Mesendoderm (in vitro differentiated cells): ENCODE measurements at regions not wholly inside any gene's neighbourhood (a gene's known extent, or its start where the extent isn't known, plus 50 kb on each side); places are given as distances from the start of the nearest gene placed in this dataset.

Experiments used
- DNase-seq: peaks from one replicate; pipeline ENCODE4 v3.0.0; 2013
- H2AK5ac ChIP-seq: 2 replicates; pipeline ENCODE4 v1.6.1; 2013; ENCODE audit warnings: low read length, inconsistent platforms
- H2BK120ac ChIP-seq: 2 replicates; pipeline ENCODE4 v1.6.1; 2013; ENCODE audit warnings: low read depth, mild to moderate bottlenecking, low read length, moderate library complexity, mixed read lengths
- H2BK15ac ChIP-seq: replicated peaks from 2 replicates; pipeline ENCODE4 v1.6.1; 2013; ENCODE audit warnings: low read depth, mild to moderate bottlenecking, moderate library complexity
- H2BK5ac ChIP-seq: 2 replicates; pipeline ENCODE4 v1.6.1; 2013; ENCODE audit warnings: low read length, inconsistent platforms
- H3K18ac ChIP-seq: 2 replicates; pipeline ENCODE4 v1.6.1; 2013; ENCODE audit warnings: mild to moderate bottlenecking, low read length, mixed read lengths
- H3K23ac ChIP-seq: one replicate; pipeline ENCODE4 v1.6.1; 2013; ENCODE audit warnings: low read length
- H3K27ac ChIP-seq: 2 replicates; pipeline ENCODE4 v1.5.1; 2013; ENCODE audit warnings: low read depth, mild to moderate bottlenecking, inconsistent platforms, low read length, moderate library complexity
- H3K27me3 ChIP-seq: 2 replicates; pipeline ENCODE4 v1.6.1; 2013; ENCODE audit warnings: low read length, control low read depth, mild to moderate bottlenecking, inconsistent platforms; ENCODE audit not compliant: insufficient read depth, poor library complexity
- H3K36me3 ChIP-seq: 2 replicates; pipeline ENCODE4 v1.6.1; 2013; ENCODE audit warnings: low read length, inconsistent platforms; ENCODE audit not compliant: control insufficient read depth, insufficient read depth
- H3K4ac ChIP-seq: one replicate; pipeline ENCODE4 v1.6.1; 2013; ENCODE audit warnings: low read depth, mild to moderate bottlenecking, low read length, moderate library complexity
- H3K4me1 ChIP-seq: 2 replicates; pipeline ENCODE4 v1.6.1; 2013; ENCODE audit warnings: low read depth, low read length, inconsistent platforms; ENCODE audit not compliant: control insufficient read depth
- H3K4me2 ChIP-seq: 2 replicates; pipeline ENCODE4 v1.6.1; 2013; ENCODE audit warnings: low read length
- H3K4me3 ChIP-seq: 2 replicates; pipeline ENCODE4 v1.5.1; 2013; ENCODE audit warnings: mild to moderate bottlenecking, low read length
- H3K56ac ChIP-seq: one replicate; pipeline ENCODE4 v1.6.1; 2013; ENCODE audit warnings: low read length
- H3K79me1 ChIP-seq: 2 replicates; pipeline ENCODE4 v1.6.1; 2013; ENCODE audit warnings: low read length, inconsistent platforms
- H3K79me2 ChIP-seq: 2 replicates; pipeline ENCODE4 v1.6.1; 2013; ENCODE audit warnings: mild to moderate bottlenecking, low read length; ENCODE audit not compliant: control insufficient read depth, insufficient read depth
- H3K9ac ChIP-seq: 2 replicates; pipeline ENCODE4 v1.6.1; 2013; ENCODE audit warnings: low read length, inconsistent platforms
- H4K5ac ChIP-seq: one replicate; pipeline ENCODE4 v1.6.1; 2013; ENCODE audit warnings: low read length
- H4K8ac ChIP-seq: one replicate; pipeline ENCODE4 v1.6.1; 2013; ENCODE audit warnings: low read depth, mild to moderate bottlenecking, control low read depth, low read length, moderate library complexity
- WGBS: extraction: QIAGEN DNeasy Blood & Tissue Kit; methylation state at CpG from one replicate; pipeline ENCODE4 v1.1.7; 2013; ENCODE audit warnings: low lambda C conversion rate, missing lambda C conversion rate; ENCODE audit not compliant: insufficient coverage; ENCODE audit errors: extremely low coverage; 5-methylcytosine and 5-hydroxymethylcytosine counted together

DNA sequence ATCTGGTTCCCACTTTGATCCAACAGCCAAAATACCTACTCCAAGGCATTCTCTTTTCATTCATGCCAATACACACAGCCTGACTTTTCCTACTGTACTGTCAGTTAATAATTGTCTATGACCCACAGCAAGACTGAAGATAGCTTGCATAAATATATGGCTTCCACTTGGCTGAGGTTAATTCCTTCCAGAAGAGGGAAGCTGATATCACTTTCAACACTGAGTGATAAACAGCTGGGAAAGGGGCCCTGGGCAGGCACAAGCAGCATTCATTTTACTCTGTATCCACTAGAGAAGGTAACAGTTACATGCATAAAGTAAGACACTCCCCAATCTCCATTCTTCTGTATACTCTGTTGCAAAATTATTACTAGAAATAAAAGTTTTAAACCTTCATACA, 200.2 kb upstream of the UGT8 start:
- H3K4ac ChIP-seq: no peak overlapping the region
- H2AK5ac ChIP-seq: no peak overlapping the region
- no peak overlapping the region for H3K23ac ChIP-seq
- H3K36me3 ChIP-seq: no peaks in the 10 kb centered on the region
- H4K5ac ChIP-seq: no peak overlapping the region
- peak overlapping the region; percentile 51 for H3K18ac ChIP-seq
- no peak overlapping the region for H3K4me2 ChIP-seq
- H3K4me1 ChIP-seq: peaks cover 6% of the 10 kb centered on the region
- H3K27me3 ChIP-seq: no peaks in the 10 kb centered on the region
- no peak overlapping the region for H4K8ac ChIP-seq
- H3K9ac ChIP-seq: no peak overlapping the region
- H3K79me1 ChIP-seq: no peaks in the 10 kb centered on the region
- H3K56ac ChIP-seq: no peak overlapping the region
- no peak overlapping the region for H2BK15ac ChIP-seq
- H3K4me3 ChIP-seq: no peak overlapping the region
- no peak overlapping the region for H2BK5ac ChIP-seq
- H3K79me2 ChIP-seq: no peaks in the 10 kb centered on the region
- H2BK120ac ChIP-seq: no peak overlapping the region
- no peak overlapping the region for H3K27ac ChIP-seq
- peak; percentile 25 for DNase-seq

DNA sequence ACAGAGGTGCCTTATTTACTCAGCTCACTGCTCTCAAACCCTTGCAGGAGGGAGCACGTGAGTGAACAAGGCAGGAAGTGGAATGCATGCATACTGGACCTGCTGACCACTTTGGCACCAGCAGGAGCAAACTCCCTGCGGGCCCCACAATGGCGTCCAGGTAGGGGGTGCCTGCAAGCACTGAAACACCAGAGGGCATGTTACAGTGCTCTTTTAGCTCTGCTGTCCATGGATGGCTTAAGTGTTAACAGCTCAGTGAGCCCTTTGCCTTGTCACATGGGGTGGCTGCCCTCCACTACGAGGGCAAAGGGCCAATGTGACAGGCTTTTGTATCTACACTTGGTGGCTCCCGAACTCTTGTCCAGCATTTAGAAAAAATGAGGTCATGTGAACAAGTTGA, 199.5 kb upstream of the UGT8 start:
- Histone ChIP-seq H3K9ac (no peak overlapping the region), H3K18ac (no peak overlapping the region), H3K4ac (no peak overlapping the region), H4K8ac (no peak overlapping the region), H3K79me2 (no peaks in the 10 kb centered on the region), H3K23ac (no peak overlapping the region), H2AK5ac (no peak overlapping the region), H3K36me3 (no peaks in the 10 kb centered on the region), H3K56ac (peak overlapping the region; percentile 44), H3K27ac (peak overlapping the region; percentile 21), H3K79me1 (no peaks in the 10 kb centered on the region), H2BK120ac (no peak overlapping the region), H3K4me3 (no peak overlapping the region), H3K4me1 (peaks cover 6% of the 10 kb centered on the region), H2BK5ac (peak overlapping the region; percentile 17), H4K5ac (no peak overlapping the region), H2BK15ac (no peak overlapping the region), H3K27me3 (no peaks in the 10 kb centered on the region), H3K4me2 (no peak overlapping the region)
- DNase-seq: peak; percentile 82
- WGBS: no CpG with 5 or more reads among the region's 5 CpGs

DNA sequence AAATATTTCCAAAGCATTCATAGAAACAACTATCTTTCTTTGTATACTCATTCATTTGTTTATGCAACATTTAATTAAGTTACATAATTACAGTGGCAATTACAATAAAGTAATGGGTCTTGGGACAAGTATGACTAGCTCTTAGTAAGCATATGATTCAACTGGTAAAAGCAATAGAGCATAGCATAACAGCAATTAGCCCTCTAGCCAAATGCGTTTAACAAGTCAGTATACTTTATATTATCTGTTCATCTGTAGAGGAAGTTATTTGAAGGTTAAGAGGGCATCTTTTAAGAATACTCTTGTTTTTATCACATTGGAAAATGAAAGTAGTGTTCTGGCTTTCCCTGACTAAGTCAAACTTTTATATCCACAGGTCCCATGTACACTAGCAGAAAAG, 198.1 kb upstream of the UGT8 start:
- no peak overlapping the region for H3K18ac ChIP-seq

DNA sequence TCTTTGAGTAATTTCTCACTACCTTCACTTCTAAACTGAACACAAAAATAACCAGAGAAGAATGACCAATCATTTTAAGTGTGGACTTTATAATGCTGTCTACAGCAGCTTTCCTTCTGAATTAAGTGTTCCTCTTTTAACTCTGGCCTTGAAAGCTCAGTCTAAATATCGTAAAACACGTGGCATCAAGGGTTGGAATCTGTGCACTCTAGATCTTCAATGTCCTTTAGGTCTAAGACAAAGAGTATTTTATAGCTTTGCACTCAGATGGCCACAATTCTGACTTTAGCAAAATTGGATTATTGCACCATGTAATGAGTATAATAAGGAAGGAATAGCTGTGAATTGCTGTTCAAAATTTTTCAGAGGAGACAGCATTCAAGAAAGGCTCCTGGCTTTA, 197.1 kb upstream of the UGT8 start:
- Histone ChIP-seq H4K5ac (no peak overlapping the region), H3K27ac (no peak overlapping the region), H3K79me1 (no peaks in the 10 kb centered on the region), H3K23ac (no peak overlapping the region), H3K27me3 (no peaks in the 10 kb centered on the region), H3K36me3 (no peaks in the 10 kb centered on the region), H2BK120ac (no peak overlapping the region), H3K9ac (no peak overlapping the region), H2BK15ac (no peak overlapping the region), H2BK5ac (no peak overlapping the region), H3K4me2 (no peak overlapping the region), H3K79me2 (no peaks in the 10 kb centered on the region), H3K4me1 (peaks cover 6% of the 10 kb centered on the region), H4K8ac (no peak overlapping the region), H3K56ac (no peak overlapping the region), H2AK5ac (no peak overlapping the region), H3K18ac (no peak overlapping the region), H3K4me3 (no peak overlapping the region), H3K4ac (no peak overlapping the region)
- WGBS: no CpG with 5 or more reads among the region's 2 CpGs
- no peak for DNase-seq

More for the DNA sequence above, 198.1 kb upstream of the UGT8 start:
- DNase-seq: no peak
- Histone ChIP-seq H3K79me1 (no peaks in the 10 kb centered on the region), H3K4me2 (no peak overlapping the region), H3K56ac (no peak overlapping the region), H3K27me3 (no peaks in the 10 kb centered on the region), H3K36me3 (no peaks in the 10 kb centered on the region), H2BK120ac (no peak overlapping the region), H4K5ac (no peak overlapping the region), H3K27ac (no peak overlapping the region), H3K4ac (no peak overlapping the region), H2BK5ac (no peak overlapping the region), H3K79me2 (no peaks in the 10 kb centered on the region), H2AK5ac (no peak overlapping the region), H3K9ac (no peak overlapping the region), H2BK15ac (no peak overlapping the region), H4K8ac (no peak overlapping the region), H3K23ac (no peak overlapping the region), H3K4me1 (peaks cover 6% of the 10 kb centered on the region), H3K4me3 (no peak overlapping the region)
- no CpG with 5 or more reads among the region's 1 CpG for WGBS

DNA sequence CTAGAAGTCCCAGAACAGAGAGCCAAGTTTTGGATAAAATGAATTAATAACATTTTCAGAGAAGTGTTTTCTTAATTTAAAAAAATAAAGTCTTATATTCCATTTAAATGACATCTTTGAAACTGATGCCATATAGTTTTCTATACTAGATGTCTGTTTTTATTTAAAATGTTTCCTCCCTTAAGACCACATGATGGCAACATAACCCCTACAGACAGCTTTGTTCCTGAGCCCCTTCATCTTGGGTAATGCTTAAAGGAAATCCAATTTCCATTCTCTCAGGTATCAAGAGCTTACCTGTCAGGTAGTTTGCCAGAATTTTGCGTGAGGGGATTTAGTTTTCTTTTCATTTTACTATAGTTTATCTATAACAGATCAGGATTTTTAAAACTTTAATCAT, 181.4 kb upstream of the UGT8 start:
- DNase-seq: peak; percentile 75
- Histone ChIP-seq H3K56ac (no peak overlapping the region), H3K4ac (no peak overlapping the region), H3K79me1 (no peaks in the 10 kb centered on the region), H2BK15ac (no peak overlapping the region), H3K4me1 (no peaks in the 10 kb centered on the region), H3K18ac (no peak overlapping the region), H2BK5ac (no peak overlapping the region), H2BK120ac (no peak overlapping the region), H3K4me2 (no peak overlapping the region), H4K8ac (no peak overlapping the region), H3K27me3 (no peaks in the 10 kb centered on the region), H3K4me3 (no peak overlapping the region), H4K5ac (no peak overlapping the region), H3K36me3 (no peaks in the 10 kb centered on the region), H3K79me2 (no peaks in the 10 kb centered on the region), H3K23ac (no peak overlapping the region), H2AK5ac (no peak overlapping the region), H3K9ac (no peak overlapping the region), H3K27ac (no peak overlapping the region)
- WGBS: no CpG with 5 or more reads among the region's 1 CpG

DNA sequence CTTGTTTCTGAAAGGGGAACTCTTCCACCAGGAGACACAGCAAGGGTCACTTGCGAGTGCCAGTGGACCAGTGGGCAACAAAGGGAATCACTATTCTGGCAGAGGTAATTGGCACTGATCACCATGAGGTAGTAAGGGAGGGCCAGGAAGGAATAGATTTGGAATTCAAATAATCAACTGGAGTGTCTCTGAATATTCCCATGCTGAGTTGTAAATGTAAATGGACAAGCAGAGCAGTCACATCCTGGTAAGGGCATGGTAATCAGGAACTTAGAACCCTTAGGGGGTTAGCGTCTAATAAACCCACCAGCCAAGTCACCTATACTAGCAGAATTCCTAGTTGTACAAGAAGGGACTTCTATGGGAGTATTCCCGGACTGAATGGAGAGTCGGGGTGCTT, 178.5 kb upstream of the UGT8 start:
- H3K9ac ChIP-seq: no peak overlapping the region
- no peaks in the 10 kb centered on the region for H3K36me3 ChIP-seq
- no peak overlapping the region for H3K56ac ChIP-seq
- H3K4me1 ChIP-seq: no peaks in the 10 kb centered on the region
- no peak overlapping the region for H3K23ac ChIP-seq
- no peak for DNase-seq
- no peak overlapping the region for H4K8ac ChIP-seq
- no peak overlapping the region for H4K5ac ChIP-seq
- no peak overlapping the region for H3K4me3 ChIP-seq
- no peak overlapping the region for H2BK5ac ChIP-seq
- no CpG with 5 or more reads among the region's 4 CpGs for WGBS
- no peak overlapping the region for H2AK5ac ChIP-seq
- no peak overlapping the region for H3K4me2 ChIP-seq
- H3K27ac ChIP-seq: no peak overlapping the region
- H3K18ac ChIP-seq: no peak overlapping the region
- H2BK120ac ChIP-seq: no peak overlapping the region
- H3K27me3 ChIP-seq: no peaks in the 10 kb centered on the region
- H2BK15ac ChIP-seq: no peak overlapping the region
- no peaks in the 10 kb centered on the region for H3K79me1 ChIP-seq
- no peak overlapping the region for H3K4ac ChIP-seq
- H3K79me2 ChIP-seq: no peaks in the 10 kb centered on the region
